H1 (cell line): ENCODE measurements at regions not wholly inside any gene's neighbourhood (a gene's known extent, or its start where the extent isn't known, plus 50 kb on each side); places are given as distances from the start of the nearest gene placed in this dataset.

Experiments
- CTCF ChIA-PET: fragments of 300-600 bp; sonication (Branson Sonifier 250); formaldehyde crosslinking; loops from one replicate; lab custom pipeline; 2021; ENCODE audit not compliant: partially characterized antibody; lab: Charles Lee
- POLR2A ChIA-PET: fragments of 300-600 bp; sonication (Branson Sonifier 250); formaldehyde crosslinking; loops from one replicate; lab custom pipeline; 2021; ENCODE audit warnings: inconsistent platforms; ENCODE audit not compliant: partially characterized antibody; lab: Charles Lee
- DNase-seq, 2 experiments: peaks; one replicate each; pipeline versions ENCODE4 v3.0.0 to v3.0.0-alpha.2; 2010 to 2022; ENCODE audit warnings: low spot score in 2 of 2, low read depth in 1 of 2, mixed read lengths in 1 of 2
- FAIRE-seq: peaks from 2 replicates; lab custom pipeline; 2011; peaks lifted over from hg19 to GRCh38; lab: Jason Lieb, UNC
- H2AFZ ChIP-seq: 2 replicates; pipeline ENCODE4 v1.8.1; 2012; ENCODE audit warnings: low read length, inconsistent platforms
- H2AK5ac ChIP-seq: 2 replicates; pipeline ENCODE4 v1.6.1; 2013; ENCODE audit warnings: low read depth, low read length
- H2BK120ac ChIP-seq: replicated peaks from 2 replicates; pipeline ENCODE3; 2013; ENCODE audit warnings: low read depth, low read length, inconsistent platforms
- H2BK12ac ChIP-seq: 2 replicates; pipeline ENCODE4 v1.6.1; 2013; ENCODE audit warnings: low read depth, low read length
- H2BK15ac ChIP-seq: 2 replicates; pipeline ENCODE4 v1.6.1; 2013; ENCODE audit warnings: low read length
- H2BK20ac ChIP-seq: 2 replicates; pipeline ENCODE4 v1.6.1; 2013; ENCODE audit warnings: low read length
- H2BK5ac ChIP-seq: 2 replicates; pipeline ENCODE4 v1.6.1; 2013; ENCODE audit warnings: low read depth, low read length
- H3K14ac ChIP-seq: 2 replicates; pipeline ENCODE4 v1.6.1; 2013; ENCODE audit warnings: inconsistent platforms; ENCODE audit not compliant: insufficient read length
- H3K18ac ChIP-seq: 2 replicates; pipeline ENCODE4 v1.6.1; 2013; ENCODE audit warnings: low read length; ENCODE audit errors: extremely low read depth
- H3K23ac ChIP-seq: 2 replicates; pipeline ENCODE4 v1.6.1; 2013; ENCODE audit warnings: inconsistent platforms; ENCODE audit not compliant: insufficient read length
- H3K23me2 ChIP-seq: 2 replicates; pipeline ENCODE4 v1.6.1; 2013; ENCODE audit warnings: low read depth, low read length
- H3K27ac ChIP-seq: 2 replicates; pipeline ENCODE4 v1.6.1; 2011; ENCODE audit warnings: low read depth, low read length, inconsistent platforms
- H3K27me3 ChIP-seq, 4 experiments: replicated peaks in 1 of 4; 1 replicate in 1 of 4; 2 replicates in 3 of 4; pipeline versions ENCODE4 v1.6.1 to v1.8.1; 2011 to 2013; ENCODE audit warnings: low read length in 3 of 4, mild to moderate bottlenecking in 3 of 4, inconsistent platforms in 2 of 4, mixed read lengths in 2 of 4, moderate library complexity in 1 of 4; ENCODE audit not compliant: control insufficient read depth in 3 of 4, insufficient read depth in 3 of 4; ENCODE audit errors: extremely low read depth in 1 of 4
- H3K36me3 ChIP-seq, 4 experiments: 2 replicates each; pipeline versions ENCODE4 v1.6.1 to v1.8.1; 2011 to 2013; ENCODE audit warnings: mild to moderate bottlenecking in 4 of 4, low read length in 3 of 4, moderate library complexity in 2 of 4, control low read depth in 1 of 4, inconsistent platforms in 1 of 4; ENCODE audit not compliant: insufficient read depth in 4 of 4, control insufficient read depth in 2 of 4
- H3K4ac ChIP-seq: replicated peaks from 2 replicates; pipeline ENCODE3; 2013; ENCODE audit warnings: low read length, low read depth, mixed read lengths, inconsistent platforms; ENCODE audit not compliant: insufficient read length
- H3K4me1 ChIP-seq, 4 experiments: replicated peaks in 1 of 4; 1 replicate in 1 of 4; 2 replicates in 3 of 4; pipeline versions ENCODE4 v1.6.1 to v1.8.1; 2011 to 2013; ENCODE audit warnings: low read length in 3 of 4, inconsistent platforms in 2 of 4, mixed read lengths in 1 of 4; ENCODE audit not compliant: insufficient read depth in 4 of 4, control insufficient read depth in 3 of 4
- H3K4me2 ChIP-seq, 2 experiments: 2 replicates each; pipeline versions ENCODE4 v1.6.1 to v1.8.1; 2011 to 2013; ENCODE audit warnings: low read depth in 2 of 2, low read length in 2 of 2, control low read depth in 1 of 2, inconsistent platforms in 1 of 2, mild to moderate bottlenecking in 1 of 2; ENCODE audit not compliant: insufficient read depth in 1 of 2
- H3K4me3 ChIP-seq, 4 experiments: fragments of 200-600, 300-600 bp in 1 of 4; sonication (generic), shearing (Covaris generic), sonication (Bioruptor Twin) in 1 of 4; 2 replicates each; pipeline versions ENCODE4 v1.5.1 to v1.8.1; 2011 to 2016; ENCODE audit warnings: low read length in 4 of 4, low read depth in 3 of 4, control low read depth in 2 of 4, inconsistent platforms in 2 of 4, mild to moderate bottlenecking in 2 of 4, mixed read lengths in 1 of 4, moderate library complexity in 1 of 4; ENCODE audit not compliant: insufficient read depth in 2 of 4; ENCODE audit errors: extremely low read depth in 1 of 4
- H3K56ac ChIP-seq: replicated peaks from 2 replicates; pipeline ENCODE3; 2013; ENCODE audit warnings: low read depth, mild to moderate bottlenecking, mixed read lengths, low read length, inconsistent platforms; ENCODE audit not compliant: insufficient read length
- H3K79me1 ChIP-seq: 2 replicates; pipeline ENCODE4 v1.6.1; 2013; ENCODE audit warnings: low read depth, low read length, control low read depth
- H3K79me2 ChIP-seq, 2 experiments: 2 replicates each; pipeline versions ENCODE4 v1.6.1 to v1.8.1; 2012 to 2013; ENCODE audit warnings: low read length in 2 of 2, mild to moderate bottlenecking in 2 of 2, inconsistent platforms in 1 of 2; ENCODE audit not compliant: insufficient read depth in 2 of 2, control insufficient read depth in 1 of 2
- H3K9ac ChIP-seq, 4 experiments: replicated peaks in 1 of 4; 1 replicate in 1 of 4; 2 replicates in 3 of 4; pipeline versions ENCODE4 v1.6.1 to v1.8.1; 2011 to 2013; ENCODE audit warnings: low read depth in 3 of 4, low read length in 3 of 4, control low read depth in 2 of 4, mild to moderate bottlenecking in 2 of 4, moderate library complexity in 2 of 4, inconsistent platforms in 1 of 4; ENCODE audit errors: extremely low read depth in 1 of 4
- H3K9me3 ChIP-seq, 2 experiments: 2 replicates each; pipeline versions ENCODE4 v1.6.1 to v1.8.1; 2012 to 2013; ENCODE audit warnings: mild to moderate bottlenecking in 2 of 2, moderate library complexity in 2 of 2, control low read depth in 1 of 2, inconsistent platforms in 1 of 2, low read depth in 1 of 2, low read length in 1 of 2, mixed read lengths in 1 of 2; ENCODE audit not compliant: insufficient read depth in 2 of 2
- H4K20me1 ChIP-seq, 2 experiments: replicated peaks in 1 of 2; 2 replicates each; pipeline versions ENCODE3 to v1.8.1; 2011 to 2013; ENCODE audit warnings: inconsistent platforms in 2 of 2, low read length in 2 of 2, mild to moderate bottlenecking in 1 of 2; ENCODE audit not compliant: insufficient read depth in 2 of 2, control insufficient read depth in 1 of 2
- H4K5ac ChIP-seq: 2 replicates; pipeline ENCODE4 v1.6.1; 2013; ENCODE audit warnings: low read length, low read depth, mixed read lengths, inconsistent platforms; ENCODE audit not compliant: insufficient read length
- H4K8ac ChIP-seq: 2 replicates; pipeline ENCODE4 v1.8.0; 2013; ENCODE audit warnings: mild to moderate bottlenecking, moderate library complexity, low read length, inconsistent platforms; ENCODE audit not compliant: insufficient read depth; ENCODE audit errors: extremely low read depth
- H4K91ac ChIP-seq: replicated peaks from 2 replicates; pipeline ENCODE3; 2013; ENCODE audit warnings: low read length, mixed read lengths, inconsistent platforms; ENCODE audit not compliant: insufficient read length
- ASH2L ChIP-seq: fragments of 200-600, 300-600 bp; sonication (generic); IDR thresholded peaks from one replicate; pipeline ENCODE4 v1.7.1; 2017; ENCODE audit warnings: low read length
- CTCF ChIP-seq, 3 experiments: IDR thresholded peaks; 1 replicate in 2 of 3; 2 replicates in 1 of 3; pipeline versions ENCODE4 v1.5.1 to v1.6.1; 2011; ENCODE audit warnings: low read length in 3 of 3, mild to moderate bottlenecking in 3 of 3, inconsistent platforms in 2 of 3, low read depth in 1 of 3, moderate library complexity in 1 of 3; ENCODE audit not compliant: insufficient read depth in 1 of 3; ENCODE audit errors: control extremely low read depth in 1 of 3
- MAX ChIP-seq: IDR thresholded peaks from 2 replicates; pipeline ENCODE4 v1.6.1; 2012; ENCODE audit warnings: inconsistent platforms
- RAD21 ChIP-seq, 2 experiments: IDR thresholded peaks in 1 of 2; conservative IDR thresholded peaks in 1 of 2; 2 replicates each; pipeline ENCODE4 v1.6.1; 2011; ENCODE audit warnings: low read depth in 2 of 2, low read length in 2 of 2, improper control_type of control experiment in 1 of 2, inconsistent platforms in 1 of 2, mild to moderate bottlenecking in 1 of 2, moderate library complexity in 1 of 2
- YY1 ChIP-seq: IDR thresholded peaks from 2 replicates; pipeline ENCODE4 v1.6.1; 2011; ENCODE audit warnings: low read depth, mild to moderate bottlenecking, low read length
- WGBS, 2 experiments: shearing (Covaris generic) in 1 of 2; methylation state at CpG; one replicate each; pipeline versions ENCODE4 v1.1.6 to v1.1.7; 2013 to 2015; ENCODE audit warnings: low lambda C conversion rate in 2 of 2, mixed read lengths in 2 of 2, inconsistent platforms in 1 of 2, low coverage in 1 of 2, missing lambda C conversion rate in 1 of 2; ENCODE audit not compliant: insufficient replicate concordance in 2 of 2, insufficient coverage in 1 of 2, insufficient read length in 1 of 2; ENCODE audit errors: extremely low coverage in 1 of 2, missing lambda C conversion rate in 1 of 2; 5-methylcytosine and 5-hydroxymethylcytosine counted together

GRCh38 chr1:240691909-240692705 lies 80.2 kb upstream of the GREM2 start:
- H3K4ac ChIP-seq = no peak overlapping the region
- H3K56ac ChIP-seq = no peak overlapping the region
- no peaks in the 10 kb centered on the region for H3K36me3 ChIP-seq
- POLR2A ChIA-PET = no interaction called here
- no peak overlapping the region for H3K23ac ChIP-seq
- 76% methylated on average over 12 of the region's 12 CpGs; no CpG with 5 or more reads in 1 of the 2 experiments for WGBS, 2 experiments
- no peaks in the 10 kb centered on the region for H4K20me1 ChIP-seq
- no peak overlapping the region for H3K27ac ChIP-seq
- peak; percentile 81 for FAIRE-seq
- no peak overlapping the region for H2BK120ac ChIP-seq
- no peaks in the 10 kb centered on the region for H3K4me1 ChIP-seq
- no peak overlapping the region for H2AK5ac ChIP-seq
- no peaks in the 10 kb centered on the region for H3K9me3 ChIP-seq
- H3K4me3 ChIP-seq = no peak overlapping the region
- DNase-seq = peak; percentile 27 to 55
- H2AFZ ChIP-seq = peak overlapping the region; percentile 93
- H3K23me2 ChIP-seq = no peaks in the 10 kb centered on the region
- no peak overlapping the region for H3K4me2 ChIP-seq
- no peaks in the 10 kb centered on the region for H3K79me1 ChIP-seq
- TF ChIP-seq CTCF (IDR thresholded peaks at IDR 0.05; ENCODE audit: control extremely low read depth in 1 of 3, insufficient read depth in 1 of 3, low read depth in 1 of 3, low read length in 3 of 3) (peak; percentile 51 to 86 (median 84)), MAX (peak; percentile 25; the same call in 1 of the 2 replicates), YY1 (peak; percentile 31; the same call in 1 of the 2 replicates), RAD21 (IDR thresholded peaks at IDR 0.05 in 1 of 2, conservative IDR thresholded peaks at IDR 0.05 in 1 of 2; ENCODE audit: low read depth in 2 of 2, low read length in 2 of 2) (peak; percentile 95 to 97), ASH2L (no peak)
- TF ChIP-seq, all 59 proteins: peak for 4
- H4K5ac ChIP-seq = no peak overlapping the region
- H2BK20ac ChIP-seq = no peak overlapping the region
- H3K79me2 ChIP-seq = no peaks in the 10 kb centered on the region
- H3K9ac ChIP-seq = no peak overlapping the region
- peak overlapping the region; percentile 55; the same call in 1 of the 2 replicates for H2BK12ac ChIP-seq
- no peaks in the 10 kb centered on the region for H3K27me3 ChIP-seq
- H2BK15ac ChIP-seq = no peak overlapping the region
- H3K18ac ChIP-seq = no peak overlapping the region
- no peak overlapping the region for H4K8ac ChIP-seq
- no peak overlapping the region for H4K91ac ChIP-seq
- CTCF ChIA-PET = interaction anchor here (0.7 to 3.4 kb wide), 31 partner anchors 9 to 665 kb away, joined by 3 to 43 read pairs (median 5); no protein-coding TSS in a partner anchor
- H2BK5ac ChIP-seq = no peak overlapping the region
- H3K14ac ChIP-seq = no peak overlapping the region
